Stimulated activated CD4-positive, alpha-beta T cell treated with anti-CD3 and anti-CD28 coated beads, Interleukin-1b, Interleukin-23, amount 100 ng/mL, for 48 hours (primary cell): ENCODE measurements at regions not wholly inside any gene's neighbourhood (a gene's known extent, or its start where the extent isn't known, plus 50 kb on each side); places are given as distances from the start of the nearest gene placed in this dataset.

Source experiments
- DNase-seq: peaks from one replicate; pipeline ENCODE4 v3.0.0-alpha.2; 2020

DNA sequence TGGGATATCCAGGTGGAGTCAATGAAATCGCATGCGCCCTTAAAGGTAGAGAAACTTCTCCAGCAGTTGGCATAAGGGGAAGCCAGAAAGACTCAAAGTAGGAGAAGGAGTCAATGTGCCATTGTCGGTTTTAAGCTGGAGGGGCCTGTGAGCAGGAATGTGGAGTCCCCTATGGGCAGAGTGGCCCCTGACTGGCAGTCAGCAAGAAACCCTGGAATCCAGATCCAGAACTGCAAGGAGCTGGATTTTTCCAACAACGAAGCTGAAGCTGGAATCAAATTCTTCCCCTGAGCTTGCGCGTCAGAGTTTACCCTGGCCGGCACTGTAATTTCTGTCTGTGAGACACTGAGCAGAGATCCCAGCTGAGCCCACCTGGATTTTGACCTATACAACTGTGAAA, 315.0 kb downstream of the DHX35 start:
- no peak for DNase-seq

DNA sequence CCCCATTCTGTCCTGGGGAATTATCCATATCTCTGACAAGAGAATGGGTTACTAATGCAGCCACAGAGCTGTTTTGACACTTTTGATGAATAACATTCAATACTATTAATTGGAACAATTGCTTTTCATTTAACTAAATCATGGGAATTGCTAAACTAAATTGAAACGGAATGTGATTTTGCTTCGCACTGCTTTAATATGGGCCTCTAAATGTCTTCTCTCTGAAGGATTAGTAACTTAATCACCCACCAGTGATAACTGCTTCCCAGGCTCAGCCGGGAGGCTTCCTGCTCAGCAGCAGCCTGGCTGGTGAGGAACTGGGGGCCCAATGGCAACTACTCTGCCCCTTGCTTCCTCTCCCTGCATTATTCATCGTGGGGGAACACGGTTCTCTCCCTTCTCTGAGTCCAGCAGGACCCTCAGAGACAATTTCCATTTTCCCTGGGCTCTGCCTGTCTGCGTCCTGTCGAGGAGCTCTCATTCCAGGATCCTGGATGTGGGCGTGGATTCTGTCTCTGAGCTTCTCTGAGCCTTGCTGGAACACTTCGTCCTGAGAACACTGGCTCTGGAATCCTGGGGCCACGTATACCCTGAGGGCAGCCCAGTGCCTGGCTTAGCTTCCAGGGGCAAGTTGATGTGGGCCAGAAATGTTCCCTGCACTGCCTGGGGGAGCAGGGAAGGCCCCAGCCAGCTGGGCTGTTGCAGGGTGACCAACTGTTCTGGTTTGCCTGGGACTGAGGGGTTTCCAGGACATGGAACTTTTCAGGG, 308.9 kb downstream of the DHX35 start:
- no peak for DNase-seq

DNA sequence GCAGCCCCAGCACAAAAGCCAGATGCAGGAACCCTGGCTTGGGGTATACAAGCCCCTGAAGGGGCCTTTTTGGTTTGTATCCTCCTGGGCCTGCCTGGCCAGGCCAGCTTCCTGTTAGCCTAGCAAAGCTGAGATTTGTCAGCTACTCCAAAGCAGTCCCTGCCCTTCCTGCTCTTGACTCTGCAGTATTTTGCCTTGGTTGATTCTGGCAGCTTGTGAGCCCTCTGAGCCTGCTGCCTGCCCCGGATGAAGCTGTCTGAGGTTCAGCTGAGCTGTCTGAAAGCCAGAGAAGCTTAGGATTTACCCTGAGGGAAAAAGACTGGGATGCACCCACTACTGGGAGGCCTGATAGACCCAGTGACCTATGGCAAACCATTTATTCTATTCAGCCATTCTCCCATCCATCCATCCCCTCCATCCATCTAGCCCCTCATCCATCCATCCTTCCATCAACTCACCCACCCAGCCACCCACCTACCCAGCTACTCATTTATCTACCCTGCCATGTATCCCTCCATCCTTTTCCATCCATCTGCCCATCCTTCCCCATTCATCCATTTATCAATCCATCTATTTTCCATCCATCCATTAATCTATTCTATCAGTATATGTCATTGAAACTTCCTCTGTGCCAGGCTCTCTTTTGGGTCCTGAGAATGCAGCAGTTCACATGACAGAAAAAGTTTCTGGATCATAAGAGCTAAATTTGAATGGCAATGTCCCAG, 307.5 kb downstream of the DHX35 start:
- DNase-seq = no peak

DNA sequence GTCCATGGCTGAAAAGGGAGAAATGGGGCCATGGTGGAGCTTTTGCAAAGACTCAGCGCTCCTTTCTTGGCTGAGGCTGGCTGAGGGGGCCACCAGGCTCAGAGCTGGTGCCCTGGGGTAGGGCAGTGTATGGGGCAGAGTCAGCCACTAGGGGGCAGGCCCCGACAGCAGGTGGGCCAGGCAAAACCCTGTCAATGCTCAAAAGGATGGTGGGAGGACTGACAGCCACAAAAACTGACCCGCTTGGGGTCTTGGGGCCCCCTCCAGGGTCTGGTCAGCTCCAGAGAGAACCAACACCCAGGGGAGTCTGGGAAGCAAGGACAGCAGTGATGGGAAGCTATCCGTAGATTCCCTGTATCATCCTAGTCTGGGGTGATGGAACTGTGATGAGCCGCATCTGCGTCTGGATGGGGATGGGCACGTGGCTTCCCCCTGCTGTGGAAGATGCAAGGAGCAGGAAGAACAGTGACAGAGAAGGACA, 306.9 kb downstream of the DHX35 start:
- peak; percentile 37 for DNase-seq

DNA sequence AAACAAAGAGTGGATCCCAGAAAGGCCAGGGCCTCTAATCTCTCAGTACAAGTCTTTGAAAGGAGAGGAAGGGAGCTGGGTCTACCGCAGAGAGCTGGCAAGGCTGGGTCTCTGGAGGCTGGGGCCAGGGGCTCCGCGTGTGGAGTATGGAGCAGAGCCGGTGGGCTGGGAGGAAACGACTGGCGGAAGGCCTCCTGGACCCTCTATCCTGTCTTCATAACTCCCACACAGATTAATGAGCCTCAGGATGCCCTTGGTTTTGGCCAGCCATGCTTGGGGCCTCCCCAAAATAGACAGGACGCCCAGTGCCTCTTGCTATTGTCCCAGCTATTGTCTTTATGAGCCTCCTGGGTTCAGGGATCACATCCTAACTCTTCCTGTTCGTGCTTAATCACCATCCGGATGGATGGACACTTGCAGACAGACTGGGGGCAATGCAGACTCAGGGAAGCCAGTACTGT, 306.4 kb downstream of the DHX35 start:
- DNase-seq = no peak

DNA sequence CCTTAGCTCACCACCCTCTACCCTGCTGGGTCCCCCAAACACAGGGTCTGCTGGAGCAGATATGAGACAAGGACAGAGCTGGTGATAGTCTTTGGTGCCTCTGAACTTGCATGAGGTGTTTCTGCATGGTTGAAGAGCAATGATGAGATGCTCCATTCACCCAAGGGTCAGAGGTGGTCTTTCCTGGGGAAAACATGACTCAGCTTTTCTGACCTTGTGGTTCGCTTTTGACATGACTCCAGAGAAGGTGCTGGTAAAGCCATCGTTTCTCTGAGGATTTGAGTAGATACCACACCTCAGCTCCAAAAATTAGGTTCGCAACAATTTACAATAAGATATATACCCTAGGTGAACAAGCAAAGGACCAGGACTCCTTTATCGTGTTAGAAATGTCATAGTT, 304.8 kb downstream of the DHX35 start:
- DNase-seq = no peak

- DNase-seq = peak; percentile 50
Observed at GRCh38 chr20:39264506-39265172, 302.5 kb downstream of the DHX35 start.

DNA sequence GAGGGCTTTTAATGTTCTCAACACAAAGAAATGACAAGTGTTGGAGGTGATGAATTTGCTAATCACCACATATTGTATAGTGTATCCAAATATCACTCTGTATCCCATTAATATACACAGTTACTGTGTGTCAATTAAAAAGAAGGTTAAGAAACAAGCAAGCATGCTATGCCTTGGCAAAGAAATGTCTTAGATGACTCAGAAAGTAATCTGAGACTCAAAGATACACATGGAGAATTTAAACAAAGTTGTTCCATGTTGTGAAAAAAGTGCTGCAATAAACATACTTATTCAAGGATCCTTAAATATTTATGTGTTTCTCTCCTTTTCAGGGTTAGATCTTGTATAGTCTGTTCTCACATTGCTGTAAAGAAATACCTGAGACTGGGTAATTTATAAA, 300.9 kb downstream of the DHX35 start:
- no peak for DNase-seq

GRCh38 chr20:39259808-39260207, 297.7 kb downstream of the DHX35 start:
- DNase-seq = no peak

GRCh38 chr20:39259010-39259803, 297.1 kb downstream of the DHX35 start:
- DNase-seq = no peak

GRCh38 chr20:39258253-39258652, 296.1 kb downstream of the DHX35 start:
- no peak for DNase-seq

GRCh38 chr20:39253051-39253755, 291.1 kb downstream of the DHX35 start:
- DNase-seq = no peak

GRCh38 chr20:39252035-39252434, 289.9 kb downstream of the DHX35 start:
- no peak for DNase-seq

GRCh38 chr20:39249798-39250197, 287.7 kb downstream of the DHX35 start:
- no peak for DNase-seq

- DNase-seq = no peak
Observed at GRCh38 chr20:39248862-39249485, 286.8 kb downstream of the DHX35 start.

DNA sequence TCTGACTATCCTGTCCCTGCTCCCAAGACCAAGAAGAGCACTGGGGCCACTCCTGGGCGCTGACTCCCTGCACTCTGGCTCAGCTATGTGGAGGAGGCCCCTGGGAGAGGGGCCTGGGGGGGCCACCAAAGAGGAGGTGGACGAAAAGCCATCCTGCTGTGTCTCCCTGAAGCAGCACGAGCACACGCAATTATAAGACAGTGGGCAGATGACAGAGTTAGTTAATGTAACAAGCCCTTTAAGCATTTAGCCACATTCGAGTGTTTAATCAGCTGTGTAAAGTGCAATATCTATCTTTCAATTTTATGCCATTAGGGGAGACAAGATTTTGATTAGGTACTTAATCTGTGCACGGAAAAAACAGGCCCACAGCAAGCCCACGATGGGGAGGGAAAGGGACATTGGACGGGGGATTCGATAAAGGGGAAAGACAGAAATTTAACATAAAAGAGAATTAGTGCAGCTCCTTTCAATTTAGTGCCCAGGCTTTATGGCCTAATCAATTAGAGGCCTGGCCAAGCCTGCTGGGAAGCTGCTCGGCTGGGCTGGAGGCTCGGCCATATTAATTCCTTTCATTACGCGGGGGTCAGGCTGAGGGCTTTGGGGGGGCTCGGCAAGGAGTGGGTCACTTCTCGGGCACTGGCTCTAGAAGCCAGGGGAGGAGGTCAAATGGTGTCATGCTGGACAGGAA, 286.2 kb downstream of the DHX35 start:
- DNase-seq = no peak

- no peak for DNase-seq
Observed at GRCh38 chr20:39246436-39246835, 284.3 kb downstream of the DHX35 start.

GRCh38 chr20:39245685-39246311, 283.7 kb downstream of the DHX35 start:
- no peak for DNase-seq

DNA sequence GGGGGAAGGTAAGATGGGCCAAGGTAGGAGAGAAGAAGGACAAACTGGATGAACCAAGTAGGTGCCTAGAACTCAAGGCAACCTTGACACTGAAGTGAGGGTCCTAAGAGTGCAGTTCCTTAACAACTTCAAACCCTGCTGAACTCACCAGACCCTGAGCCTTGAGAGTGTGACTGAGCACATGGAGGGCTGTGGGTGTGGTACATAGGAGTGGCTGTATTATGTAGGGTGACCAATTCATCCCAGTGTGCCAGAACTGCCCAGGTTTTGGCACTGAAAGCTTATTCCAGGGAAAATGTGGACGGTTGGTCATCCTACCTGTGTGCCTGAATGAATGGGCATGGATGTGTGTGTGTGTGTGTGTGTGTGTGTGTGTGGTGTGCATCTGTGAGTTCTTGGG, 281.8 kb downstream of the DHX35 start:
- DNase-seq = no peak

- no peak for DNase-seq
Observed at GRCh38 chr20:39242614-39243013, 280.5 kb downstream of the DHX35 start.
